LNCaP clone FGC (cell line): ENCODE measurements at regions not wholly inside any gene's neighbourhood (a gene's known extent, or its start where the extent isn't known, plus 50 kb on each side); places are given as distances from the start of the nearest gene placed in this dataset.

Source experiments
- DNase-seq: peaks from one replicate; pipeline ENCODE4 v3.0.0-alpha.2; 2011; ENCODE audit warnings: low read depth
- H3K4me3 ChIP-seq: 2 replicates; pipeline ENCODE4 v1.5.1; 2011; ENCODE audit warnings: mild to moderate bottlenecking, low read depth, low read length, control low read depth
- TF ChIP-seq, protein P1 (sequence below): IDR thresholded peaks from 2 replicates; pipeline ENCODE4 v1.5.1; 2012; ENCODE audit warnings: mild to moderate bottlenecking; ENCODE audit not compliant: control insufficient read depth, insufficient read depth; ENCODE audit errors: extremely low read depth

DNA sequence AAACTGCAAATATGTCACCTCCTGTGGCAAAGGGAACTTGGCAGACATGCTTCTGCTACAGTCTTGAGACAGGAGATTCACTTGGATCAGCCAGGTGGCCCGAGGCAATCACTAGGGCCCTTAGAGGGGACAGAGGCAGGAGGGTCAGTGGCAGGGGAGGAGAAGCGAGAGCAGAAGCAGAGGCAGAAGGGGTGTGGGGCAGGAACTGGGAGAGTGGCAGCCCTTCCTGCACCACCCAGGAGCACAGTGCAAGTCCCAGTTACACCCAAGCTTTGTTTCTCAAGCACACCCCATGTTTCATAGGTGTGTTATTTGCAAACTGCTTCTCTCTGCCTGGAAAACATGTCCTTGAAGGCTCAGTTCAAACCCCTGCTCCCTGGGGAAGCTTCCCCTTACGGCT lies 309.7 kb upstream of the MYT1L start:
- TF ChIP-seq, protein P1, sequence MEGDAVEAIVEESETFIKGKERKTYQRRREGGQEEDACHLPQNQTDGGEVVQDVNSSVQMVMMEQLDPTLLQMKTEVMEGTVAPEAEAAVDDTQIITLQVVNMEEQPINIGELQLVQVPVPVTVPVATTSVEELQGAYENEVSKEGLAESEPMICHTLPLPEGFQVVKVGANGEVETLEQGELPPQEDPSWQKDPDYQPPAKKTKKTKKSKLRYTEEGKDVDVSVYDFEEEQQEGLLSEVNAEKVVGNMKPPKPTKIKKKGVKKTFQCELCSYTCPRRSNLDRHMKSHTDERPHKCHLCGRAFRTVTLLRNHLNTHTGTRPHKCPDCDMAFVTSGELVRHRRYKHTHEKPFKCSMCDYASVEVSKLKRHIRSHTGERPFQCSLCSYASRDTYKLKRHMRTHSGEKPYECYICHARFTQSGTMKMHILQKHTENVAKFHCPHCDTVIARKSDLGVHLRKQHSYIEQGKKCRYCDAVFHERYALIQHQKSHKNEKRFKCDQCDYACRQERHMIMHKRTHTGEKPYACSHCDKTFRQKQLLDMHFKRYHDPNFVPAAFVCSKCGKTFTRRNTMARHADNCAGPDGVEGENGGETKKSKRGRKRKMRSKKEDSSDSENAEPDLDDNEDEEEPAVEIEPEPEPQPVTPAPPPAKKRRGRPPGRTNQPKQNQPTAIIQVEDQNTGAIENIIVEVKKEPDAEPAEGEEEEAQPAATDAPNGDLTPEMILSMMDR, result no peak
- no peak overlapping the region for H3K4me3 ChIP-seq
- DNase-seq, result no peak

DNA sequence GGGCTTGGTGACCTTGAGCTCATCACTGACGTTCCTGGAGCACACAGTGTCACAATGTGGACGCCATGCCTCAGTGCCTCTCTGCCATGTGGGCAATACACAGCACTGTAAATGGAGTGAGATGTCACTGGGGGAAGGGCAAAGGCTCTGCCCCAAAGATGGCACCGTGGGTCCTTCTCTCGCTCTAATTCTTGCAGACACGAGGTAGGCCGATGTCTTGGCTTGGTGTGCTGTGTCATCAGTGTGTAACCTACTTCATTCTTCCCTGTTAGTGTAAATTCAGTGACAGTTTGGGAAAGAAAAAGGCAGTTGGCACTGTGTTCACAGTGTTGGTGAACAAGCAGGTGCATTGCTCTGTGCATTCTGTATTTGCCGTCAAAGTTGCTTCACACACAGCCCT lies 309.3 kb upstream of the MYT1L start:
- TF ChIP-seq, protein P1, result no peak
- H3K4me3 ChIP-seq, result no peak overlapping the region
- DNase-seq, result no peak

DNA sequence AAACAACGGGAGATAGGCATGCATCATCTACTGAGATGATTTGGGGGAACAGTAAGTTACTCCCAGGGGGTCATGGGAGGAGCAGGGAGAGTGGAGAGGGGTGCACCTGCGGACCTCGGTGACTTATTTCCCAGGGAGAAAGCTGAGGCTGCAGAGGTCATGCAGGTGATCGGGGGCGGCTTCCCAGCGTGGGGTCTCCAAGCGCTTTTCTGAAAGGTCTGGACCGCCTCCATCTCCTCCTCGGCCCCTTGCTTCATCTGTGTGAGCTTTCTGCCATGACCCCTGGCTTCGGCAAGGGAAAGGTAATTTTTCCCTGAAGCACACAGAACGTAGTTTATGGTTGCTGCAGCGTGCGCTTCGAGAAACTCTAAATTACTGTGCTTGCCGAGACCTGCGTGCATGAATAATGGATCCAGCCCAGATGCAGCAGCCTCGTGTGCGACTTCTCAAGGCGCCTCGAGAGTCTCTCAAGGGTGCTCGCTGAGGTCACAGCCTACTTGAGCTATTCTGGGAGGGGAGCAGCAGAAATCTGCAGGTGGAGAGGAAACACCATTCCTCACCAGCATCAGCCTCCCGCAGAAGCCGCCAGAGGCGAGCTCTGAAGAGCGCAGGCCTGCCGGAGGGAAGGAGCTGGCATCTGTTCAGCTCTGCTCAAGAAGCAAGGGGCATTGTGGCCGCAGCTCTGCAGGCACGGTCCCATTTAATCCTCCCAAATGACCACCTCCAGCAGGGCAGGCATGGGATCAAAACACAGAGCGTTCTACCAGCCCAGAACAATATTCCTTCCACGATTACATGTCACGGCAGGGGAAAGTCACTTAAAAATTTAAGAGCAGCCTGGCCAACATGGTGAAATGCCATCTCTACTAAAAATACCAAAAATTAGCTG lies 308.4 kb upstream of the MYT1L start:
- DNase-seq, result no peak
- H3K4me3 ChIP-seq, result no peak overlapping the region
- TF ChIP-seq, protein P1, result no peak

DNA sequence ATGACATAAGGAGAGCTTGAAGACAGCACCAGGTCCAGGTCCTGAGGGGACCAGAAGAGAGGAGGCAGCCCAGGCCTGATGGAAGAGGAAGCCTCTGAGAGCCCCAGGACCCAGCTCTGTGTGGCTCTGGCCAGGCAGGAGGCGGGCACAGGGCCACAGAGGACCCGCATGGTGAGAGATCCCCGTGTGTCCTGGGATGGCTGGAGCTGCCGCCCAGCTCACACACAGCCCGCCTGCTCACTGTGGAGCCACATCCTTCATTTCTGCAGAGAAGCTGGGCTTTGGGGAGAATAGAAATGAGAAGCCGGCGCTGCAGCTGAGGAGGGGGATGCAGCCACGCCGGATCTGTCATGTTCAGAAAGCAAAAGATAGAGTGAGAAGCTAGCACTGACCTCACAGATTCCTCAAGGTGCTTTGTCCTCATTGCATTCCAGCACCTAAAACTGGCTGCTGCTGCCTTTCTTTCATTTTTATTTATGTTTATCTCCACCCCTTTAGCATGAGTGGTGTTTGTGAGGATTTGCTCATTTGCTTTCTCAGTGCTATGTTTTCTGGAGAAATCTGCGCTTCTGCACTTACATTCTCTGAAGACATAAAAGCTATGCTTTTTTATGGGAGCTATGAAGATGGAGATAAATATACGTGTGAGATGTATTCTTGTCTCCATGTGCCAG lies 307.6 kb upstream of the MYT1L start:
- TF ChIP-seq, protein P1, result no peak
- DNase-seq, result no peak
- no peak overlapping the region for H3K4me3 ChIP-seq

DNA sequence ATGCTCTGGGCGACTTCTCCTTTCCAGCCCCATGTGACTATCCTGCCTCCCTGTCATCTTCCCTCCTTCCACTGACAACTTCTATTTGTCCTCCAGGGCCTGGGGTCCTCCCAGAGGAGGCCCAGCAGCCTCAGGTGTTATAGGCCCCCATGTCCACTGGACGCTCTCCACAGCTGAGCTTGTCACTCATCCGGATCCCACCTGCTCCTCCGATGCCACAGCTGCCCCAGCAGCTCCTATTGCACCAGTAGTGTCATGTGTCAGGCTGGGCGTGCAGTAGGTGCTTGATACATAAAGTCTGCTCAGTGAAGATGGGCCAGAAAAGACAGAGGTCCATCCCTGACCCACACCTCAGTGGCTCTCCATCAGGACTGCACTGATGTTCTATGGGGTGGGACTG lies 305.7 kb upstream of the MYT1L start:
- no peak overlapping the region for H3K4me3 ChIP-seq
- TF ChIP-seq, protein P1, result no peak
- no peak for DNase-seq

DNA sequence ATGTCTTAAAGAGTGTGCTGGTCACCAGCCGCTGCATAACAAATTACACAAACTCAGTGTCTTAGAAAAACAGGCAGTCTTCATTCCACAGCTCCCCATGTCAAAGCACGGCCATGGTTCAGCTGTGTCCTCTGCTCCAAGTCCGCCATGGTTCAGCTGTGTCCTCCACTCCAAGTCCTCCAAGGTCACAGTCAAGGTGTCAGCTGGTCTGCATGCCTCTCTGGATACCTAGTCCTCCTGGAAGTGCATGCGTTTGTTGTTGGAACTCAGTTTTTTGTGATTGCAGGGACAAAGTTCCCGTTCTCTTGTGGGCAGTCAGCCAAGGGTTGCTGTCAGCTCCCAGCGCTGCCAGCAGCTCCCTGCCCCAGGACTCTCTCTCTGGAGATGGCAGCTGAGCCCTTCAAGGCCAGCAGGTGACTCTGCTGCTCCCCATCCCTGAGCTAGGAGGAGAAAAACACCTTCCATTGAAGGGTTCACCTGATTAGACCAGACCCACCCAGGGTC lies 304.0 kb upstream of the MYT1L start:
- no peak for DNase-seq
- TF ChIP-seq, protein P1, result no peak
- H3K4me3 ChIP-seq, result no peak overlapping the region

DNA sequence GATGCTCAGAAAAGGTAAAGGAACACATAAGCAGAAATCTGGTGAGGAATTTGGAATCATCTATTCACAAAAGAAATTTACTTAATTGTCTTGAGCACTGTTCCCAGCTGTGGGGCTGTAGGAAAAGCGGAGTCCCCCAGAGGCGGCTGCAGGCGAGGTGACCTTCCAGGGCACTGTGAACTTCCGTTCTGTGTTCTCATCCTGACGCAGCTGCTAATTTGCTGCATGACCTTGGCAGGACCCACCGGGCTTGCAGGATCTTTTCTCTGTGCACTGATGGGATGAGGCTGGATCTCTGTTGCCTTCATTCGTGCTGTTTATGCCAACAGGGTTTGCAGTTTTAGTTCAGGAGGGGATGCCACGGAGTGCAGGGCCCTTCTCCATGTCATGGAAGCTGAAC lies 301.9 kb upstream of the MYT1L start:
- DNase-seq, result no peak
- TF ChIP-seq, protein P1, result no peak
- H3K4me3 ChIP-seq, result no peak overlapping the region
